GM12878 (cell line): ENCODE measurements at regions not wholly inside any gene's neighbourhood (a gene's known extent, or its start where the extent isn't known, plus 50 kb on each side); places are given as distances from the start of the nearest gene placed in this dataset.

Experiments used
- ATAC-seq: fragments of 200-7000 bp; cut with Tn5 transposase; 3 replicates; pipeline ENCODE4 v1.9.1; 2020; ENCODE audit warnings: mild to moderate bottlenecking, moderate library complexity
- BruUV-seq: library from RNA; stranded (reverse); fragments of 400-500 nt; replicated peaks from 2 replicates; lab custom pipeline; 2021; lab: Mats Ljungman, UMichigan
- CTCF ChIA-PET: fragments of 300-600 bp; sonication (Branson Sonifier 250); formaldehyde crosslinking; extraction: SDS; loops from one replicate; lab custom pipeline; 2021; ENCODE audit warnings: inconsistent platforms; lab: Yijun Ruan, JAX
- POLR2A ChIA-PET: fragments of 350-600 bp; formaldehyde crosslinking; extraction: SDS; loops from one replicate; lab custom pipeline; 2021; ENCODE audit warnings: inconsistent platforms; lab: Charles Lee
- RAD21 ChIA-PET: fragments of 300-600 bp; sonication (Branson Sonifier 250); formaldehyde crosslinking; loops from one replicate; lab custom pipeline; 2023; ENCODE audit warnings: antibody characterized with exemption; ENCODE audit not compliant: unreplicated experiment; lab: Charles Lee
- SMC1A ChIA-PET: fragments of 300-600 bp; sonication (Branson Sonifier 250); formaldehyde crosslinking; loops from one replicate; lab custom pipeline; 2023; ENCODE audit not compliant: unreplicated experiment, uncharacterized antibody; lab: Charles Lee
- DNase-seq: peaks from one replicate; pipeline ENCODE4 v3.0.0-alpha.2; 2011; ENCODE audit warnings: low read depth, low spot score
- FAIRE-seq: peaks from 3 replicates; lab custom pipeline; 2011; peaks lifted over from hg19 to GRCh38; lab: Jason Lieb, UNC
- H2AFZ ChIP-seq: 2 replicates; pipeline ENCODE4 v1.6.0; 2011; ENCODE audit warnings: low read depth, low read length, control low read depth; ENCODE audit not compliant: control insufficient read depth
- H3K27ac ChIP-seq: 2 replicates; pipeline ENCODE4 v1.5.1; 2011; ENCODE audit warnings: control low read depth; ENCODE audit not compliant: control insufficient read depth, insufficient read depth
- H3K27me3 ChIP-seq, 2 experiments: replicated peaks in 1 of 2; 2 replicates each; pipeline versions ENCODE4 v1.6.0 to v1.6.1; 2011; ENCODE audit warnings: low read length in 1 of 2; ENCODE audit not compliant: control insufficient read depth in 2 of 2, insufficient read depth in 2 of 2
- H3K36me3 ChIP-seq, 2 experiments: 2 replicates each; pipeline ENCODE4 v1.5.1; 2011; ENCODE audit warnings: low read length in 1 of 2; ENCODE audit not compliant: control insufficient read depth in 2 of 2, insufficient read depth in 2 of 2
- H3K4me1 ChIP-seq: 2 replicates; pipeline ENCODE4 v1.6.1; 2011; ENCODE audit warnings: mild to moderate bottlenecking, low read length, moderate library complexity, mixed read lengths; ENCODE audit not compliant: control insufficient read depth, insufficient read depth
- H3K4me2 ChIP-seq: 2 replicates; pipeline ENCODE4 v1.6.0; 2011; ENCODE audit warnings: control low read depth; ENCODE audit not compliant: control insufficient read depth, insufficient read depth
- H3K4me3 ChIP-seq: fragments of 200-600 bp; sonication (generic); 2 replicates; pipeline ENCODE4 v1.5.1; 2016
- H3K79me2 ChIP-seq: 2 replicates; pipeline ENCODE4 v1.6.0; 2011; ENCODE audit warnings: low read length; ENCODE audit not compliant: control insufficient read depth, insufficient read depth
- H3K9ac ChIP-seq: 2 replicates; pipeline ENCODE4 v1.8.0; 2011; ENCODE audit warnings: low read length, control low read depth, mixed read lengths; ENCODE audit not compliant: control insufficient read depth, insufficient read depth
- H3K9me3 ChIP-seq: replicated peaks from 3 replicates; pipeline ENCODE4 v1.5.1; 2011; ENCODE audit warnings: mild to moderate bottlenecking, low read length; ENCODE audit not compliant: control insufficient read depth, insufficient read depth
- H4K20me1 ChIP-seq: 2 replicates; pipeline ENCODE4 v1.6.0; 2011; ENCODE audit not compliant: control insufficient read depth, insufficient read depth
- BCL11A ChIP-seq: IDR thresholded peaks from 2 replicates; pipeline ENCODE4 v1.6.1; 2011; ENCODE audit warnings: low read depth, low read length
- CREM ChIP-seq: IDR thresholded peaks from 2 replicates; pipeline ENCODE4 v1.6.1; 2014; ENCODE audit warnings: antibody characterized with exemption, low read depth
- GABPA ChIP-seq: IDR thresholded peaks from 2 replicates; pipeline ENCODE4 v1.6.1; 2014; ENCODE audit warnings: antibody characterized with exemption, low read depth, mild to moderate bottlenecking, inconsistent platforms
- KLF5 ChIP-seq: fragments of 450-650 bp; IDR thresholded peaks from 2 replicates; pipeline ENCODE4 v1.6.1; 2014; ENCODE audit warnings: mild to moderate bottlenecking; ENCODE audit not compliant: partially characterized antibody
- SMAD5 ChIP-seq: IDR thresholded peaks from 2 replicates; pipeline ENCODE4 v1.6.1; 2016; ENCODE audit warnings: antibody characterized with exemption, low read depth
- SMARCA5 ChIP-seq: fragments of 450-650 bp; IDR thresholded peaks from 2 replicates; pipeline ENCODE4 v1.6.1; 2017; ENCODE audit warnings: mild to moderate bottlenecking
- STAT1 ChIP-seq: fragments of 450-650 bp; conservative IDR thresholded peaks from 2 replicates; pipeline ENCODE4 v1.6.1; 2014; ENCODE audit warnings: antibody characterized with exemption, mild to moderate bottlenecking
- WRNIP1 ChIP-seq: IDR thresholded peaks from 2 replicates; pipeline ENCODE4 v1.6.1; 2011; ENCODE audit warnings: low read depth, low read length, improper control_type of control experiment, borderline replicate concordance
- YY1 ChIP-seq: IDR thresholded peaks from 2 replicates; pipeline ENCODE4 v1.6.1; 2011; ENCODE audit warnings: low read depth, mild to moderate bottlenecking, low read length
- ZBTB11 ChIP-seq: fragments of 450-650 bp; formaldehyde crosslinking; IDR thresholded peaks from 2 replicates; pipeline ENCODE4 v1.5.0; 2022; ENCODE audit warnings: mild to moderate bottlenecking, missing genetic modification characterization
- WGBS: methylation state at CpG from one replicate; pipeline ENCODE4 v1.1.6; 2016; ENCODE audit warnings: low lambda C conversion rate; ENCODE audit not compliant: insufficient replicate concordance, insufficient coverage; ENCODE audit errors: missing lambda C conversion rate; 5-methylcytosine and 5-hydroxymethylcytosine counted together
- in situ Hi-C: fragments of 300-500 bp; cut with MboI; formaldehyde crosslinking; loops from 9 replicates; pipeline ENCODE4 v1.14.3; 2018; ENCODE audit warnings: mixed read lengths
- intact Hi-C: fragments of 100-400 bp; cut with micrococcal nuclease; formaldehyde crosslinking; loops from one replicate; pipeline ENCODE4 v1.14.2; 2022; ENCODE audit not compliant: unreplicated experiment
- TF ChIP-seq, protein P1 (sequence below): fragments of 450-650 bp; IDR thresholded peaks from 2 replicates; pipeline ENCODE4 v1.6.1; 2017; ENCODE audit warnings: mild to moderate bottlenecking, moderate library complexity
- TF ChIP-seq, protein P2 (sequence below): fragments of 450-650 bp; conservative IDR thresholded peaks from 2 replicates; pipeline ENCODE4 v1.6.1; 2017; ENCODE audit warnings: mild to moderate bottlenecking, moderate library complexity

GRCh38 chr2:153055182-153055581 is 336.8 kb downstream of the ARL6IP6 start:
- Histone ChIP-seq H3K27ac (no peak overlapping the region), H3K79me2 (no peaks in the 10 kb centered on the region), H3K4me2 (no peak overlapping the region), H3K9me3 (no peaks in the 10 kb centered on the region), H3K9ac (no peak overlapping the region), H3K36me3 (no peaks in the 10 kb centered on the region), H2AFZ (no peak overlapping the region), H3K27me3 (no peaks in the 10 kb centered on the region), H4K20me1 (no peaks in the 10 kb centered on the region), H3K4me3 (no peak overlapping the region), H3K4me1 (no peaks in the 10 kb centered on the region)
- ATAC-seq (no peak), FAIRE-seq (no peak), DNase-seq (no peak)
- no TSS peak for BruUV-seq
- ChIA-PET SMC1A (no interaction called here), POLR2A (interaction anchor here (0.6 kb wide), 1 partner anchor 219 kb away, joined by 9 read pairs; no protein-coding TSS in a partner anchor), CTCF (no interaction called here), RAD21 (no interaction called here)
- no peak for TF ChIP-seq GABPA
- TF ChIP-seq STAT1: no peak
- no peak for TF ChIP-seq CREM
- no peak for TF ChIP-seq YY1
- TF ChIP-seq, protein P1, sequence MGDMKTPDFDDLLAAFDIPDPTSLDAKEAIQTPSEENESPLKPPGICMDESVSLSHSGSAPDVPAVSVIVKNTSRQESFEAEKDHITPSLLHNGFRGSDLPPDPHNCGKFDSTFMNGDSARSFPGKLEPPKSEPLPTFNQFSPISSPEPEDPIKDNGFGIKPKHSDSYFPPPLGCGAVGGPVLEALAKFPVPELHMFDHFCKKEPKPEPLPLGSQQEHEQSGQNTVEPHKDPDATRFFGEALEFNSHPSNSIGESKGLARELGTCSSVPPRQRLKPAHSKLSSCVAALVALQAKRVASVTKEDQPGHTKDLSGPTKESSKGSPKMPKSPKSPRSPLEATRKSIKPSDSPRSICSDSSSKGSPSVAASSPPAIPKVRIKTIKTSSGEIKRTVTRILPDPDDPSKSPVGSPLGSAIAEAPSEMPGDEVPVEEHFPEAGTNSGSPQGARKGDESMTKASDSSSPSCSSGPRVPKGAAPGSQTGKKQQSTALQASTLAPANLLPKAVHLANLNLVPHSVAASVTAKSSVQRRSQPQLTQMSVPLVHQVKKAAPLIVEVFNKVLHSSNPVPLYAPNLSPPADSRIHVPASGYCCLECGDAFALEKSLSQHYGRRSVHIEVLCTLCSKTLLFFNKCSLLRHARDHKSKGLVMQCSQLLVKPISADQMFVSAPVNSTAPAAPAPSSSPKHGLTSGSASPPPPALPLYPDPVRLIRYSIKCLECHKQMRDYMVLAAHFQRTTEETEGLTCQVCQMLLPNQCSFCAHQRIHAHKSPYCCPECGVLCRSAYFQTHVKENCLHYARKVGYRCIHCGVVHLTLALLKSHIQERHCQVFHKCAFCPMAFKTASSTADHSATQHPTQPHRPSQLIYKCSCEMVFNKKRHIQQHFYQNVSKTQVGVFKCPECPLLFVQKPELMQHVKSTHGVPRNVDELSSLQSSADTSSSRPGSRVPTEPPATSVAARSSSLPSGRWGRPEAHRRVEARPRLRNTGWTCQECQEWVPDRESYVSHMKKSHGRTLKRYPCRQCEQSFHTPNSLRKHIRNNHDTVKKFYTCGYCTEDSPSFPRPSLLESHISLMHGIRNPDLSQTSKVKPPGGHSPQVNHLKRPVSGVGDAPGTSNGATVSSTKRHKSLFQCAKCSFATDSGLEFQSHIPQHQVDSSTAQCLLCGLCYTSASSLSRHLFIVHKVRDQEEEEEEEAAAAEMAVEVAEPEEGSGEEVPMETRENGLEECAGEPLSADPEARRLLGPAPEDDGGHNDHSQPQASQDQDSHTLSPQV: no peak
- no peak for TF ChIP-seq KLF5
- TF ChIP-seq ZBTB11 (CRISPR knock-in tag): no peak
- TF ChIP-seq SMARCA5: no peak
- no peak for TF ChIP-seq SMAD5
- no peak for TF ChIP-seq WRNIP1
- TF ChIP-seq BCL11A: no peak
- TF ChIP-seq, protein P2, sequence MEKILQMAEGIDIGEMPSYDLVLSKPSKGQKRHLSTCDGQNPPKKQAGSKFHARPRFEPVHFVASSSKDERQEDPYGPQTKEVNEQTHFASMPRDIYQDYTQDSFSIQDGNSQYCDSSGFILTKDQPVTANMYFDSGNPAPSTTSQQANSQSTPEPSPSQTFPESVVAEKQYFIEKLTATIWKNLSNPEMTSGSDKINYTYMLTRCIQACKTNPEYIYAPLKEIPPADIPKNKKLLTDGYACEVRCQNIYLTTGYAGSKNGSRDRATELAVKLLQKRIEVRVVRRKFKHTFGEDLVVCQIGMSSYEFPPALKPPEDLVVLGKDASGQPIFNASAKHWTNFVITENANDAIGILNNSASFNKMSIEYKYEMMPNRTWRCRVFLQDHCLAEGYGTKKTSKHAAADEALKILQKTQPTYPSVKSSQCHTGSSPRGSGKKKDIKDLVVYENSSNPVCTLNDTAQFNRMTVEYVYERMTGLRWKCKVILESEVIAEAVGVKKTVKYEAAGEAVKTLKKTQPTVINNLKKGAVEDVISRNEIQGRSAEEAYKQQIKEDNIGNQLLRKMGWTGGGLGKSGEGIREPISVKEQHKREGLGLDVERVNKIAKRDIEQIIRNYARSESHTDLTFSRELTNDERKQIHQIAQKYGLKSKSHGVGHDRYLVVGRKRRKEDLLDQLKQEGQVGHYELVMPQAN: no peak
- intact Hi-C loops: no loop called here
- in situ Hi-C loops: no loop called here
- WGBS: 0% methylated on average over 1 of the region's 1 CpG
